PC-9 (cell line): ENCODE measurements at regions not wholly inside any gene's neighbourhood (a gene's known extent, or its start where the extent isn't known, plus 50 kb on each side); places are given as distances from the start of the nearest gene placed in this dataset.

Source experiments
- EZH2 ChIP-seq: fragments of 200-600 bp; sonication (generic); IDR thresholded peaks from 2 replicates; pipeline ENCODE4 v1.8.0; 2017; ENCODE audit warnings: antibody characterized with exemption, low read depth
- TF ChIP-seq, protein P1 (sequence below): fragments of 200-600 bp; sonication (generic); conservative IDR thresholded peaks from 2 replicates; pipeline ENCODE4 v1.6.1; 2017; ENCODE audit warnings: mixed run types, antibody characterized with exemption, mild to moderate bottlenecking, moderate library complexity

- TF ChIP-seq, protein P1, sequence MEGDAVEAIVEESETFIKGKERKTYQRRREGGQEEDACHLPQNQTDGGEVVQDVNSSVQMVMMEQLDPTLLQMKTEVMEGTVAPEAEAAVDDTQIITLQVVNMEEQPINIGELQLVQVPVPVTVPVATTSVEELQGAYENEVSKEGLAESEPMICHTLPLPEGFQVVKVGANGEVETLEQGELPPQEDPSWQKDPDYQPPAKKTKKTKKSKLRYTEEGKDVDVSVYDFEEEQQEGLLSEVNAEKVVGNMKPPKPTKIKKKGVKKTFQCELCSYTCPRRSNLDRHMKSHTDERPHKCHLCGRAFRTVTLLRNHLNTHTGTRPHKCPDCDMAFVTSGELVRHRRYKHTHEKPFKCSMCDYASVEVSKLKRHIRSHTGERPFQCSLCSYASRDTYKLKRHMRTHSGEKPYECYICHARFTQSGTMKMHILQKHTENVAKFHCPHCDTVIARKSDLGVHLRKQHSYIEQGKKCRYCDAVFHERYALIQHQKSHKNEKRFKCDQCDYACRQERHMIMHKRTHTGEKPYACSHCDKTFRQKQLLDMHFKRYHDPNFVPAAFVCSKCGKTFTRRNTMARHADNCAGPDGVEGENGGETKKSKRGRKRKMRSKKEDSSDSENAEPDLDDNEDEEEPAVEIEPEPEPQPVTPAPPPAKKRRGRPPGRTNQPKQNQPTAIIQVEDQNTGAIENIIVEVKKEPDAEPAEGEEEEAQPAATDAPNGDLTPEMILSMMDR, result no peak
- TF ChIP-seq EZH2, result no peak
Measured at GRCh38 chr6:122903266-122903915, 92.6 kb upstream of the CLVS2 start.
